HTR-8/SVneo (cell line): ENCODE measurements at regions not wholly inside any gene's neighbourhood (a gene's known extent, or its start where the extent isn't known, plus 50 kb on each side); places are given as distances from the start of the nearest gene placed in this dataset.
"Not testable (repeated sequence)": the region's sequence is repeated elsewhere in the genome, so short reads cannot be mapped to it uniquely, and the experiment has no call there.

Experiments used
- DNase-seq: peaks from one replicate; pipeline ENCODE4 v3.0.0; 2011; ENCODE audit warnings: low spot score, mixed read lengths; ENCODE audit not compliant: insufficient read length
- FAIRE-seq: peaks from 2 replicates; lab custom pipeline; 2011; peaks lifted over from hg19 to GRCh38; lab: Jason Lieb, UNC

GRCh38 chr2:768451-768850, 91.2 kb upstream of the TMEM18 start:
- FAIRE-seq, result peak; percentile 13
- DNase-seq, result no peak

DNA sequence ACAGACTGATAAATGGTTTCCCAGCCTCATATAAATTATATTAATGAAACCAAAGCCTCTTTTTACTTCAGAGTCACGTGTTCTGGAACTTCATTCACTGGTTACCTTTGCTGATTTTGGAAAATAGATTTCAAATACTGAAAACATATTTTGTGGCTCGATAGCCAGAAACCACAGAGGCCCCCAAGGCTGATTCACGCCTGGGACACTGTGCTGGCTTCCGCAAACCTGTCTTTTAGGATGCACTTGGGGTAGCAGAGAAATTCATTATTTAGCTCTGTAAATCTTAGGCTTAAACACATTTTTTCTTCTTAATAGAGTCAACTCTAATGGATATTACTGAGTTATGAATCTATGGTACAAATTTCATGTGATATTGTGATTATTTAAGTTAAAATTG, 90.7 kb upstream of the TMEM18 start:
- DNase-seq (no peak), FAIRE-seq (no peak)

DNA sequence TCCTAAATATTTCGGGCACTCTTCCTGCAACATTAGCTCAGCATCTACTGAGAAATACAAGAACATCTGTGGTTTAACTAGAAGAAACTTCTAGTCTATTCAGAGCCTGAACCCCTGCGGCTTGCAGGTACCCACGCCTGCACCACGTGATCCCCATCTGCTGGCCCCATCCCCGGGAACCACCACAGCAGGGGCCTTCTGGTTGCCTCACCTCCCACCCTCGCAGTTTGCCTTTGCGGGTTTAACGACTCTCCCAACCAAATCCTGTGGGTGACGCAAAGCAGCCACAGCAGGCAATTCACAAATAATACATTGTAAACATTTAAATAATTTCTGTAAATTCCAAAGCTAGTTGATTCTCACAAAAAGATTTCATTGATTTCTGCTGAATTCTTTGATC, 90.2 kb upstream of the TMEM18 start:
- no peak for FAIRE-seq
- no peak for DNase-seq

GRCh38 chr2:766255-766654, 89.0 kb upstream of the TMEM18 start:
- DNase-seq (no peak), FAIRE-seq (no peak)

- DNase-seq, result no peak
- peak; percentile 94 for FAIRE-seq
Observed at GRCh38 chr2:765369-765768, 88.2 kb upstream of the TMEM18 start.

DNA sequence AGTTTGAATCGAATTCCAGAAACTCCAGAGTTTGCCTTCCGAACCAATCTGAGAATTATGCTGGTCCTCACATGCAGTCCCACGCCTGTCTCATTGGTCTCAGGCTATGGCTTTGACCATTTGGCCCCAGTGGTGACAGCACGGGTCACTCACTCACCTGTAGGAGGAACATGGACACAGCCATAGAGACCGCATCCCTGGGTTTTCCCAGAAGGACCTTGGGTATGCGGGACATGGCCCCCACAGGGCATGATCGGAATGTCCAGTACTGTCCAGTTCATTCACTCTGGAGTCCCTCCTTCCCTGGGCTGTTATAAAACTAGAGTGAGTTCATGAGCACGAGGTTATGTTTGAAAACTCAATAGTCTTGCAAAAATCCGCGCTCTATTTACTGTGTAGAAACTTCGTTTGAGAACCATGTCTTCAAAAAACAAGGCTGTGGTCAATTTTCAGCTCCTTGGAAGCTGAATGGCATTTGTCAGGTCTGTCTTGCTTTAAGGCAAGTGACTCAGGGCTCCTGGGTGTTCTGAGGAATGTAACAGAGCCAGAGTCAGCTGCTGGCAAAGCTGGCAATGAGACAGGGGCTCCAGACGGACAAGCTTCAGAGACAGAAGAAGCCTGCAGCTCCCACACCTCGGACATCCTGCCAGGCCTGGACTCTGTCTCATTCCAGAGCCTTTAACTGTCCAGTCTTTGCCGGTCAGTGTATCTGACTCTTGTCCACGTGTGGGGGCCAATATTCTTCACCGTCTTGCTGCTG, 86.7 kb upstream of the TMEM18 start:
- FAIRE-seq, result no peak
- DNase-seq, result peak; percentile 50

DNA sequence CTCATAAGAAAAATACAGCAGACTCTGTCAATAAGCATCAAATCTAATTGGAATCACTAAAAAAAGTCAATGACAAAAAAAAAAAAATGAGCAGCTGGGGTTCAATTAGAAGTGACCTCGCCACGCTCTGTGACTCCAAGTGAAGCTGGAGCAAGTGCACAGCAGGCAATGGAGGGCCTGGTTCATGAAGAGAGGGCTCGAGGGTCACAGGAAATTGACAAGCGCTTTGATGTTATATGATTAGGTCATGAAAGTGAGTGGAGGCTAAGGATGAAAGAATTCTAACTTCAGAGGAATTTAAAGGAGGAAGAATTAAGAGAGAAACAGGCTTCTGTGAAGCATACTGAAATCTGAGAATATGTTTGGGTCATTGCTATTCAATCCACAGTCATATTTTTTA, 85.4 kb upstream of the TMEM18 start:
- no peak for DNase-seq
- FAIRE-seq, result no peak

DNA sequence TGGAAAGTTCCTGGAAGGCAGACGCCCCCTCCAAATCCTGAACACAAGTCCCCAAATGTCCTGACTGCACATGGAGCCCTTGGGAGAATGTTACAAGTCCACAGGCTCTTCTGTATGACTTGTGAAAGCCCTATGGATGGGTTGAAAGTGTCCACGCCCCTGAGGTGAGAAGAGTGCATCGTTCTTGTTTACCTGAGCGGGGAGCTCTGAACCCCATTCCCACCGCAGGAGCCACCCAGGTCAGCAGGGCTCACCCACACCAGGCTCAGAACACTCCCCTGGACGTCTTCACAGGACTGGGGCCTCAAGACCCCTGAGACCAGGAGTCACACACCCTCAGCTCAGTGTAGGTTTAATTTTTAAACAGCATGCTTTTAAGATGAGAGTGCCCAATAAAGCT, 84.2 kb upstream of the TMEM18 start:
- FAIRE-seq (no peak), DNase-seq (no peak)

DNA sequence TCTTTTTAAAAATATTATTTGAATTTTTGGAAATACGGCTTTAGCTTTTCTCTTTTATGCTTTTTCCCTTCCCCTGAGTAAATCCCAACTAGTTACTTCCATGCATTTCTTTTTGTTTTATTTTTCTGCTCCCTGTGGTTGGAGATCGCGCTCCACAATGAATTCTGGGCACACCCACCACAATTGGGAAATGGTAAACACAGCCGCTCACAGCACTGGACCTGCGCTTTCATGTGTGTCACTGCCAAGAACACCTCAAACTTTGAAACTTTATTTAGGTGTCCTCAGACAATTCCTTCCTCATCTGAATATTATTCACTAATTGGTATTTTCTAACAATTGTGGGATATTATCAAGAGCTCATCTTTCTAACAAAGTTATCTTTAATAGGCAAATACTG, 82.8 kb upstream of the TMEM18 start:
- DNase-seq, result no peak
- no peak for FAIRE-seq

DNA sequence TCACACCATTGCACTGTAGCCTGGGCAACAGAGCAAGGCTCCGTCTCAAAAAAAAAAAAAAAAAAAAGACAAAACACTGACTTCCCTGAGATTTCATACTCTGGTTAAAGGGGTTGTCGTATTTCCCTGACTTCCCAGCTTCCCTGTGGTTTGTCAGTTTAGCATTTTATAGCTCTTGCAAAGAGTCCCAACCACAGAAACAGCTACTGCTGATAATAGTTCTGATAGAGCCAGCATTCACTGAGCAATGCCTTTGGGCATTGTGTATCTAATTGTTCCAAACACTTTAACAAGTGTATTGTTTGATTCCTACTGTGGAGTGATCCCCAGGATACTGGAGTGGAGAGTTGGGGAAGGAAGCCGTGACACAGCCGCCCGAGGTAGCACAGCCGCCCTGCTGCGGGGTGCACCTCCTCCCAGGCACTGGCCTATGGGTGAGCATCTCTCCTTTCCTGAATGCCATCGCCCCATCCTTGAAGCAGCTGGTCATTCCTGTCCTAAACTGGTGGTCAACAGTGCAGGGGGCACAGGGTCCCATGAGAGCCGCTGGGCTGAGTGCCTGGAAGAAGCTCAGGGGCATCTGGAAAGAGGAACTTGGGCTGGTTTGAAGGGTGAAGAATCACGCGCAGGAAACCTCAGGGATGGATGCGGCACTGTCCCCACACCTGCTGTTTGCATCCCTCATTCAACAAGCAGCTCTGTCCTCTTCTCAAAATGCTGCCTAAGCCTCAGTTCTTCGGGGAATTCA, 81.0 kb upstream of the TMEM18 start:
- DNase-seq (no peak), FAIRE-seq (no peak)

- DNase-seq, result no peak
- FAIRE-seq, result peak; percentile 31
Observed at GRCh38 chr2:753123-753522, 75.9 kb upstream of the TMEM18 start.

- no peak for FAIRE-seq
- DNase-seq, result no peak
Observed at GRCh38 chr2:751474-751873, 74.3 kb upstream of the TMEM18 start.

DNA sequence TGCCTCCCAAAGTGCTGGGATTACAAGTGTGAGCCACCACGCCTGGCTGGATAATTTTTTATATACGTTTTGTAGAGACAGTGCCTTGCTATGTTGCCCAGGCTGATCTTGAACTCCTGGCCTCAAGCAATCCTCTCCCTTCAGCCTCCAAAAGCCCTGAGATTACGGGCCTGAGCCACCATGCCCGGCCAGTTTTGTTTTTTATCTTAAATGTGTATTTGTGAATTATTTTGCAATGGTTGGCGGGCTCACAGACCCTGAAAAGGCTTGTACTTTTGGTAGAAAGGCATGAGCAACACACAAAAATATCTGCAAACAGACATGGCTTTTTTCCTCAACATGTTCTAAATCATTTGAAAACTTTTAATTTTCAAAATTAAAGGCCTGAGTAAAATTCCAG, 73.4 kb upstream of the TMEM18 start:
- no peak for FAIRE-seq
- DNase-seq, result no peak

- DNase-seq (no peak), FAIRE-seq (peak; percentile 98)
Observed at GRCh38 chr2:747762-748351, 70.7 kb upstream of the TMEM18 start.

DNA sequence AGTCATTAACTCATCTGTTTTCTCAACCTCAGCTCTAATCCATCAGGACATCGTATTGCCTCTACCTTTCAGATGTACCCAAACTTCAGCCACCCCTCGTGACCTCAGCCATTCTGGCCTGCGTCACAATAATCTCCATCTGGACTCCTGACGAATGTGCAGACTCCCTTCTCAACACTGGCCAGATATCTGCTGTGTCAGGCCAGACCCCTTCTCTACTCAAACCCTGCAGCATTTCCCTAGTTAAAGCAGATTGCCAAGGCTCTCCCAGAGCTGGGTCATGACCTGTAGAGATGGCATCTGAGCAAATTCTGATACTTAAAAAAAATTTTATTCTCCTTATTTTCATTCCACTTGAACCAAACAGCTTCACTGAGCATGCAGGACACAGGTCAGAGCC, 69.5 kb upstream of the TMEM18 start:
- no peak for DNase-seq
- no peak for FAIRE-seq

DNA sequence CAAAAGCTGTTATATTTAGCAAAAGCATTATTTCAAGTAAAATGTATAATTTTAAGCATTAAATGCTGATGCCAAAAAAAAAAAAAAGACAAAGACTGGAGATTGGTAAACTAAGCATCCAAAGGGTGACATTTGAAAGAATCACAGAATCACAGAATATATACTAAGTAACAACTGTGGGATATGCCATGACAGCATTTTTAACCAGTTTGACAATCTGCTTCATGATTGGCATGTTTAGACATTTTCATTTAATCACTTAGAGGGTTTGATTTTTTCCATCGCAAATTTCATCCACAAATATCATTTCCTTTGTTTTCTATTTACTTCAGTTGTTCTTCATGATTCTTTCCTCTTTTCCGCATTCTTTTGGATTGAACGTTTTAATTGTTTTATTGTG, 66.9 kb upstream of the TMEM18 start:
- no peak for DNase-seq
- no peak for FAIRE-seq

- no peak for FAIRE-seq
Observed at GRCh38 chr2:742221-742620, 65.0 kb upstream of the TMEM18 start.

GRCh38 chr2:741195-741496, 63.9 kb upstream of the TMEM18 start:
- FAIRE-seq (no peak), DNase-seq (no peak)

More at GRCh38 chr2:742221-742620, 65.0 kb upstream of the TMEM18 start:
- no peak for DNase-seq

- DNase-seq, result peak; percentile 74
- not testable (repeated sequence) for FAIRE-seq
Observed at GRCh38 chr2:740322-741194, 63.4 kb upstream of the TMEM18 start.

DNA sequence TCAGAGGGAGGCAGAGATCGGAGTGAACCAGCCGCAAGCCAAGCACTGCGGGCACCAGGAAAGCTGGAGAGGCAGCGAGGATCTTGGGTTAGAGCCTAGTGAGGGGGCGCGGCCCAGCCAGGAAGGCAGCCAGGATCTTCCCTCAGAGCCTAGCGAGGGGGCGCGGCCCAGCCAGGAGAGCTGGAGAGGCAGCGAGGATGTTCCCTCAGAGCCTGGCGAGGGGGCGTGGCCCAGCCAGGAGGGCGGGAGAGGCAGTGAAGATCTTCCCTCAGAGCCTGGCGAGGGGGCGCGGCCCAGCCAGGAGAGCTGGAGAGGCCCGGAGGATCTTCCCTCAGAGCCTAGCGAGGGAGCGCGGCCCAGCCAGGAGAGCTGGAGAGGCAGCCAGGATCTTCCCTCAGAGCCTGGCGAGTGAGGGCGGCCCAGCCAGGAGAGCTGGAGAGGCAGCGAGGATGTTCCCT, 62.7 kb upstream of the TMEM18 start:
- FAIRE-seq, result peak; percentile 93
- peak; percentile 31 for DNase-seq

- FAIRE-seq (no peak), DNase-seq (no peak)
Observed at GRCh38 chr2:736939-737338, 59.7 kb upstream of the TMEM18 start.
